GM12875 (cell line): ENCODE measurements at regions not wholly inside any gene's neighbourhood (a gene's known extent, or its start where the extent isn't known, plus 50 kb on each side); places are given as distances from the start of the nearest gene placed in this dataset.
"Not testable (repeated sequence)": the region's sequence is repeated elsewhere in the genome, so short reads cannot be mapped to it uniquely, and the experiment has no call there.

Experiments used
- H3K4me3 ChIP-seq: one replicate; pipeline ENCODE4 v1.5.1; 2011; ENCODE audit warnings: low read depth, low read length, control low read depth
- CTCF ChIP-seq: IDR thresholded peaks from 2 replicates; pipeline ENCODE4 v1.5.1; 2011; ENCODE audit warnings: low read depth, mild to moderate bottlenecking, control low read depth, inconsistent platforms, low read length, moderate library complexity, borderline replicate concordance; ENCODE audit not compliant: insufficient read depth

- TF ChIP-seq CTCF: no peak
- H3K4me3 ChIP-seq: no peak overlapping the region
Measured at GRCh38 chr14:52124791-52125684, 56.2 kb upstream of the NID2 start.

- H3K4me3 ChIP-seq: not testable (repeated sequence)
Measured at GRCh38 chr14:52122163-52122562, 53.3 kb upstream of the NID2 start.

- H3K4me3 ChIP-seq: no peak overlapping the region
- TF ChIP-seq CTCF: no peak
Measured at GRCh38 chr14:52121441-52121840, 52.6 kb upstream of the NID2 start.

- no peak for TF ChIP-seq CTCF
Measured at GRCh38 chr14:52119030-52119429, 50.2 kb upstream of the NID2 start.

More at GRCh38 chr14:52119030-52119429, 50.2 kb upstream of the NID2 start:
- H3K4me3 ChIP-seq: no peak overlapping the region
